IMR-90 (cell line): ENCODE measurements at regions not wholly inside any gene's neighbourhood (a gene's known extent, or its start where the extent isn't known, plus 50 kb on each side); places are given as distances from the start of the nearest gene placed in this dataset.

Source experiments
- ATAC-seq: fragments of 200-7000 bp; cut with Tn5 transposase; 2 replicates; pipeline ENCODE4 v1.9.1; 2020; ENCODE audit warnings: low read depth, mild to moderate bottlenecking, moderate library complexity
- BruUV-seq: library from RNA; stranded (reverse); fragments of 400-500 nt; replicated peaks from 2 replicates; lab custom pipeline; 2021; lab: Mats Ljungman, UMichigan
- CTCF ChIA-PET: fragments of 300-600 bp; formaldehyde crosslinking; extraction: SDS; loops from one replicate; lab custom pipeline; 2021; ENCODE audit warnings: antibody characterized with exemption; lab: Yijun Ruan, JAX
- POLR2A ChIA-PET: fragments of 300-600 bp; sonication (Branson Sonifier 250); formaldehyde crosslinking; loops from one replicate; lab custom pipeline; 2022; ENCODE audit warnings: antibody characterized with exemption; ENCODE audit not compliant: unreplicated experiment; lab: Charles Lee
- DNase-seq: peaks from one replicate; pipeline ENCODE4 v3.0.0; 2013
- H2AFZ ChIP-seq: replicated peaks from 2 replicates; pipeline ENCODE3; 2013; ENCODE audit warnings: low read length, mild to moderate bottlenecking; ENCODE audit not compliant: poor library complexity
- H2AK5ac ChIP-seq: 2 replicates; pipeline ENCODE4 v1.6.1; 2013; ENCODE audit warnings: low read depth, low read length, inconsistent platforms
- H2AK9ac ChIP-seq: replicated peaks from 2 replicates; pipeline ENCODE3; 2013; ENCODE audit warnings: mild to moderate bottlenecking, low read depth, low read length, moderate library complexity; ENCODE audit not compliant: poor library complexity
- H2BK120ac ChIP-seq: 2 replicates; pipeline ENCODE4 v1.6.1; 2013; ENCODE audit warnings: low read depth, low read length, inconsistent platforms
- H2BK15ac ChIP-seq: 3 replicates; pipeline ENCODE4 v1.6.1; 2013; ENCODE audit warnings: low read depth, low read length, inconsistent platforms
- H2BK20ac ChIP-seq: 2 replicates; pipeline ENCODE4 v1.6.1; 2013; ENCODE audit warnings: low read depth, mild to moderate bottlenecking, inconsistent platforms, low read length, moderate library complexity
- H2BK5ac ChIP-seq: 2 replicates; pipeline ENCODE4 v1.6.1; 2013; ENCODE audit warnings: mild to moderate bottlenecking, low read depth, low read length, inconsistent platforms; ENCODE audit not compliant: poor library complexity, severe bottlenecking
- H3K14ac ChIP-seq: replicated peaks from 2 replicates; pipeline ENCODE4 v1.6.1; 2013; ENCODE audit warnings: low read depth, low read length, inconsistent platforms
- H3K18ac ChIP-seq: 2 replicates; pipeline ENCODE4 v1.6.1; 2013; ENCODE audit warnings: low read depth, low read length, control low read depth
- H3K23ac ChIP-seq: 2 replicates; pipeline ENCODE4 v1.6.1; 2013; ENCODE audit warnings: low read depth, low read length, inconsistent platforms
- H3K27ac ChIP-seq: 2 replicates; pipeline ENCODE4 v1.5.1; 2013; ENCODE audit warnings: mild to moderate bottlenecking, control low read depth, low read length; ENCODE audit not compliant: insufficient read depth
- H3K27me3 ChIP-seq: 2 replicates; pipeline ENCODE4 v1.6.1; 2013; ENCODE audit warnings: low read length; ENCODE audit not compliant: control insufficient read depth, insufficient read depth
- H3K36me3 ChIP-seq: 2 replicates; pipeline ENCODE4 v1.6.1; 2013; ENCODE audit warnings: low read length, mixed read lengths; ENCODE audit not compliant: control insufficient read depth, insufficient read depth
- H3K4ac ChIP-seq: 2 replicates; pipeline ENCODE4 v1.6.1; 2013; ENCODE audit warnings: low read depth, low read length, inconsistent platforms
- H3K4me1 ChIP-seq: 2 replicates; pipeline ENCODE4 v1.6.1; 2013; ENCODE audit warnings: low read length, mixed read lengths; ENCODE audit not compliant: control insufficient read depth, insufficient read depth
- H3K4me2 ChIP-seq: 2 replicates; pipeline ENCODE4 v1.6.1; 2013; ENCODE audit warnings: low read depth, mild to moderate bottlenecking, control low read depth, low read length, moderate library complexity
- H3K4me3 ChIP-seq: 2 replicates; pipeline ENCODE4 v1.5.1; 2013; ENCODE audit warnings: low read depth, mild to moderate bottlenecking, control low read depth, low read length, moderate library complexity; ENCODE audit not compliant: insufficient read depth
- H3K56ac ChIP-seq: 2 replicates; pipeline ENCODE4 v1.6.1; 2013; ENCODE audit warnings: low read length, inconsistent platforms; ENCODE audit not compliant: insufficient read depth; ENCODE audit errors: extremely low read depth
- H3K79me1 ChIP-seq, 2 experiments: 2 replicates each; pipeline ENCODE4 v1.6.1; 2013; ENCODE audit warnings: low read length in 2 of 2, inconsistent platforms in 1 of 2, low read depth in 1 of 2
- H3K9ac ChIP-seq: 2 replicates; pipeline ENCODE4 v1.6.1; 2013; ENCODE audit warnings: low read depth, low read length, control low read depth
- H3K9me1 ChIP-seq: 2 replicates; pipeline ENCODE4 v1.6.1; 2013; ENCODE audit warnings: low read length, inconsistent platforms; ENCODE audit not compliant: insufficient read depth
- H3K9me3 ChIP-seq: 2 replicates; pipeline ENCODE4 v1.6.1; 2013; ENCODE audit warnings: low read length; ENCODE audit not compliant: control insufficient read depth, insufficient read depth
- H4K20me1 ChIP-seq: 2 replicates; pipeline ENCODE4 v1.6.1; 2013; ENCODE audit warnings: low read length, inconsistent platforms; ENCODE audit not compliant: insufficient read depth
- H4K5ac ChIP-seq: 2 replicates; pipeline ENCODE4 v1.6.1; 2013; ENCODE audit warnings: mild to moderate bottlenecking, low read depth, low read length, control low read depth
- H4K8ac ChIP-seq, 2 experiments: 2 replicates each; pipeline ENCODE4 v1.6.1; 2013; ENCODE audit warnings: low read depth in 2 of 2, low read length in 2 of 2, control low read depth in 1 of 2, inconsistent platforms in 1 of 2
- H4K91ac ChIP-seq: 2 replicates; pipeline ENCODE4 v1.6.1; 2013; ENCODE audit warnings: low read depth, low read length, inconsistent platforms; ENCODE audit not compliant: insufficient read depth
- CEBPB ChIP-seq: IDR thresholded peaks from 2 replicates; pipeline ENCODE4 v1.6.1; 2012; ENCODE audit warnings: low read depth, low read length, improper control_type of control experiment
- CHD1 ChIP-seq: IDR thresholded peaks from 2 replicates; pipeline ENCODE4 v1.6.1; 2012; ENCODE audit warnings: low read depth, low read length, improper control_type of control experiment
- MAFK ChIP-seq: IDR thresholded peaks from 2 replicates; pipeline ENCODE4 v1.6.1; 2012; ENCODE audit warnings: low read depth, low read length, improper control_type of control experiment
- MXI1 ChIP-seq: IDR thresholded peaks from 2 replicates; pipeline ENCODE4 v1.6.1; 2012; ENCODE audit warnings: low read depth, mild to moderate bottlenecking, low read length, moderate library complexity, borderline replicate concordance
- NFE2L2 ChIP-seq: fragments of 150-350 bp; IDR thresholded peaks from 2 replicates; pipeline ENCODE4 v1.6.1; 2016; ENCODE audit warnings: low read depth, mild to moderate bottlenecking, low read length
- RAD21 ChIP-seq: IDR thresholded peaks from 2 replicates; pipeline ENCODE4 v1.6.1; 2012; ENCODE audit warnings: low read length, improper control_type of control experiment
- RCOR1 ChIP-seq: IDR thresholded peaks from 2 replicates; pipeline ENCODE4 v1.6.1; 2012; ENCODE audit warnings: mild to moderate bottlenecking, low read length, improper control_type of control experiment; ENCODE audit not compliant: insufficient replicate concordance
- RFX5 ChIP-seq: IDR thresholded peaks from 2 replicates; pipeline ENCODE4 v1.8.0; 2012; ENCODE audit warnings: low read depth, mild to moderate bottlenecking, low read length, moderate library complexity
- SMC3 ChIP-seq: fragments of 150-350 bp; IDR thresholded peaks from 2 replicates; pipeline ENCODE4 v1.6.1; 2016; ENCODE audit warnings: low read depth, mild to moderate bottlenecking, antibody characterized with exemption, low read length, moderate library complexity
- dilution Hi-C: fragments of 300-500 bp; cut with HindIII; formaldehyde crosslinking; loops from one replicate; pipeline ENCODE4 v1.14.3; 2018; ENCODE audit warnings: low sequenced_read_pairs; ENCODE audit not compliant: unreplicated experiment
- in situ Hi-C: fragments of 300-500 bp; cut with MboI; formaldehyde crosslinking; loops from 3 replicates; pipeline ENCODE4 v1.14.3; 2019; ENCODE audit warnings: low sequenced_read_pairs, inconsistent platforms, mixed read lengths
- intact Hi-C: fragments of 100-400 bp; cut with micrococcal nuclease; formaldehyde crosslinking; loops from 2 replicates; pipeline ENCODE4 v1.10.0; 2022

GRCh38 chr1:98299313-98299712 lies 362.2 kb upstream of the SNX7 start:
- Histone ChIP-seq H3K4me1 (no peaks in the 10 kb centered on the region), H2AFZ (no peak overlapping the region), H3K56ac (no peak overlapping the region), H3K36me3 (no peaks in the 10 kb centered on the region), H2BK120ac (no peak overlapping the region), H4K91ac (no peak overlapping the region), H3K4me2 (no peak overlapping the region), H3K4me3 (no peak overlapping the region), H2AK9ac (no peak overlapping the region), H2BK20ac (no peak overlapping the region), H3K14ac (no peak overlapping the region), H4K5ac (no peak overlapping the region), H3K9ac (no peak overlapping the region), H3K9me3 (no peaks in the 10 kb centered on the region), H3K23ac (no peak overlapping the region), H3K27ac (no peak overlapping the region), H4K8ac (no peak overlapping the region), H4K20me1 (no peaks in the 10 kb centered on the region), H2BK15ac (no peak overlapping the region), H3K79me1 (no peaks in the 10 kb centered on the region), H3K9me1 (no peaks in the 10 kb centered on the region), H3K18ac (no peak overlapping the region), H2BK5ac (no peak overlapping the region), H3K4ac (no peak overlapping the region), H2AK5ac (no peak overlapping the region), H3K27me3 (no peaks in the 10 kb centered on the region)
- intact Hi-C loops: no loop called here
- CTCF ChIA-PET: no interaction called here
- DNase-seq: no peak
- BruUV-seq: no TSS peak
- dilution Hi-C loops: no loop called here
- POLR2A ChIA-PET: no interaction called here
- TF ChIP-seq CHD1 (no peak), MAFK (no peak), RCOR1 (no peak), RAD21 (no peak), SMC3 (no peak), CEBPB (no peak), NFE2L2 (no peak), RFX5 (no peak), MXI1 (no peak)
- in situ Hi-C loops: no loop called here
- ATAC-seq: no peak
